ENCODE measurements at regions not wholly inside any gene's neighbourhood (a gene's known extent, or its start where the extent isn't known, plus 50 kb on each side); places are given as distances from the start of the nearest gene placed in this dataset.

- H3K4me3 ChIP-seq (ENCODE audit: low read length) = no peak overlapping the region
- no peak for TF ChIP-seq CTCF (conservative IDR thresholded peaks at IDR 0.05; ENCODE audit: low read depth, low read length)
- no peak for DNase-seq (ENCODE audit: low read depth)
Measured at GRCh38 chr13:31853643-31854326, 114.5 kb downstream of the RXFP2 start.

- TF ChIP-seq CTCF (conservative IDR thresholded peaks at IDR 0.05; ENCODE audit: low read depth, low read length) = no peak
- DNase-seq (ENCODE audit: low read depth) = no peak
- H3K4me3 ChIP-seq (ENCODE audit: low read length) = no peak overlapping the region
Measured at GRCh38 chr13:31859571-31859970, 120.2 kb downstream of the RXFP2 start.

- no peak overlapping the region for H3K4me3 ChIP-seq (ENCODE audit: low read length)
- no peak for DNase-seq (ENCODE audit: low read depth)
- no peak for TF ChIP-seq CTCF (conservative IDR thresholded peaks at IDR 0.05; ENCODE audit: low read depth, low read length)
Measured at GRCh38 chr13:31860002-31860401, 120.7 kb downstream of the RXFP2 start.

- TF ChIP-seq CTCF (conservative IDR thresholded peaks at IDR 0.05; ENCODE audit: low read depth, low read length) = no peak
- no peak for DNase-seq (ENCODE audit: low read depth)
- H3K4me3 ChIP-seq (ENCODE audit: low read length) = no peak overlapping the region
Measured at GRCh38 chr13:31862828-31863227, 123.5 kb downstream of the RXFP2 start.

- TF ChIP-seq CTCF (conservative IDR thresholded peaks at IDR 0.05; ENCODE audit: low read depth, low read length) = no peak
Measured at GRCh38 chr13:31864307-31864706, 125.0 kb downstream of the RXFP2 start.

GRCh38 chr13:31866099-31866498 is 126.8 kb downstream of the RXFP2 start:
- H3K4me3 ChIP-seq (ENCODE audit: low read length) = no peak overlapping the region
- no peak for TF ChIP-seq CTCF (conservative IDR thresholded peaks at IDR 0.05; ENCODE audit: low read depth, low read length)
- DNase-seq (ENCODE audit: low read depth) = no peak

More at GRCh38 chr13:31864307-31864706, 125.0 kb downstream of the RXFP2 start:
- no peak overlapping the region for H3K4me3 ChIP-seq (ENCODE audit: low read length)
- DNase-seq (ENCODE audit: low read depth) = no peak

GRCh38 chr13:31867709-31868108 is 128.4 kb downstream of the RXFP2 start:
- H3K4me3 ChIP-seq (ENCODE audit: low read length) = no peak overlapping the region
- no peak for DNase-seq (ENCODE audit: low read depth)
- no peak for TF ChIP-seq CTCF (conservative IDR thresholded peaks at IDR 0.05; ENCODE audit: low read depth, low read length)
